Hematopoietic multipotent progenitor cell treated with erythropoietin and hydrocortisone succinate and interleukin-3 and kit ligand, for 17 days (in vitro differentiated cells): ENCODE measurements at regions not wholly inside any gene's neighbourhood (a gene's known extent, or its start where the extent isn't known, plus 50 kb on each side); places are given as distances from the start of the nearest gene placed in this dataset.

Source experiments
- DNase-seq: peaks from one replicate; pipeline ENCODE4 v3.0.0-alpha.2; 2015; ENCODE audit warnings: low spot score

DNA sequence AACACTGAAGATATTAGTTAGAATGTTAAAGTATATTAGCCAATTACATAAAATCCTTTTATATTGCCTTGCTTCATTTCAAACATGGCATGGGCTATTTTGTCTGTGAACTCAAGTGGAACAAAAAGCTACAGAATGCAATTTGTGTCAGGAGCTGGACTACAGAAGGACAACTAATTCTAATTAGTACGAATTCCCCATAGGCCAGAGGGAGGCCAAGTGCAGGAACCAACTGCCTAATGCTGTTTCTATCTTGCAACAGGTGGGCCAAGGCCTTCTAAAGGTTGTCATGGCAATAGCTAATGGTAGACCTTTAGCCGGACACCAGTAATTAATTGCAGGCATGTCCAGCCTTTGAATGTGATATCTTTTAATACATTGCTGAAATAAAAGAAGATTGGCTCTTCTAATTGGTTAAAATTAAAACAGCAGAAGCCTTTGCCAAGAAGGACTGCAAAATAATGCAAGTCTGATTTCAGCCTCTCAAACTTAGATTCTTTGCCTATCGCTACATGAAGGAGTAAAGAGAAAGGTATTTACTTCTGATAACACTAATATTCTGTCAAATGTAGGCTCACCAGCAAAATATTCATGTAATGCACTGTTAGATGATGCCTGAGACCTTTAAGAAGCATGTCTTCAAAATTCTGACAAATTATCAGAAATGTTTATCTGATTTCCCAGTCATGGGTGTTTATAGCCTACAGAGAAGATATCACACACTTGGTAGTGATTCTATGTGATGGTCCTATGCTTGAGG is 232.1 kb downstream of the LMO4 start:
- no peak for DNase-seq

- no peak for DNase-seq
Measured at GRCh38 chr1:87563211-87563610, 234.5 kb downstream of the LMO4 start.

- no peak for DNase-seq
Measured at GRCh38 chr1:87565861-87566260, 237.2 kb downstream of the LMO4 start.

- DNase-seq, result no peak
Measured at GRCh38 chr1:87568005-87568404, 239.3 kb downstream of the LMO4 start.

GRCh38 chr1:87568911-87569310 is 240.2 kb downstream of the LMO4 start:
- DNase-seq, result no peak

DNA sequence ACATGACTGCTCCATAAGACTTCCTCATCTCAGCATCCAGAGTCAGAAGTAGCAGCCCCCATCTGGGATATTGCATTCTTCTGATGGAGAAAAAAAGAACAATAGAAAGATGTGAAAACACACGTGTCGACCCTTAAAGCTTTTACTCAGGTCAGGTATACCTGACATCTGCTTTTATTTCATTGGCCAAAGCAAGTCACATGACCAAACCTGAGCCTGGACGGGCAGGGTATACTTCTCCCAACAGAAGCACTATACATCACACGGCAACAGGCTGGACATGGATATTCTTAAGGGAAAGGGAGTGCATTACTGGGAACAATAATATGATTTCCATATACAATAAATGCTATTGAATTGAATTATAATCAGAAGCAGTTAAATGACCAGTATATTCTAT is 243.3 kb downstream of the LMO4 start:
- DNase-seq, result no peak

DNA sequence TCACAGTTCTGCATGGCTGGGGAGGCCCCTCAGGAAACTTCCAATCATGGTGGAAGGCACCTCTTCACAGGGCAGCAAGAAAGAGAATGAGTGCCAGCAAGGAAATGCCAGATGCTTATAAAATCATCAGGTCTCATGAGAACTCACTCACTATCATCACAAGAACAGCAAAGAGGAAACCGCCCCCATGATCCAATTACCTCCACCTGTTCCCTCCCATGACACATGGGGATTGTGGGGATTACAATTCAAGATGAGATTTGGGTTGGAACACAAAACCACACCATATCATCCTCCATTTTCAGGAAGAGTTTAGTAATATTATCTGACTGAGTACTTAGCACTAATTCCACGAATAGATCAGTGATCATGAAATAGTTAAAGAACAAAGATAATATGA is 244.2 kb downstream of the LMO4 start:
- DNase-seq, result no peak

DNA sequence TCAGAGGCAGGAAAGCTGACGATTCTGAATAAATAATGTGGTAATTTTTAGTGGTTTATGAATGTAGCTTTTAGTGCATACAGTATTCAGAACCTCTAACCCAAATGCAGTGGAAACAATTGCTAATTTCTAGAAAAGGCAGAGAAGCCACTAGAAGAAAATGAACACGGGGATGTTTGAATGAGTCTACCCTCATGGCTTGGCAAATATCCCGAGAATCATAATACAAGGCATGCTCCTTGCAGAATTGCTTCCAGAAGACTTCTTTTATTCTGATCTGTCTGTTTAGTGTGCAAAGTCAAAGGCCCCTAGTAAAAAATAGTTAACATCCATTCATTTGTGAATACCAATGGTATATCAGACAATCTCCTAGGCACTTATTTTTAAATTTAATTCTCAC is 246.8 kb downstream of the LMO4 start:
- no peak for DNase-seq

DNA sequence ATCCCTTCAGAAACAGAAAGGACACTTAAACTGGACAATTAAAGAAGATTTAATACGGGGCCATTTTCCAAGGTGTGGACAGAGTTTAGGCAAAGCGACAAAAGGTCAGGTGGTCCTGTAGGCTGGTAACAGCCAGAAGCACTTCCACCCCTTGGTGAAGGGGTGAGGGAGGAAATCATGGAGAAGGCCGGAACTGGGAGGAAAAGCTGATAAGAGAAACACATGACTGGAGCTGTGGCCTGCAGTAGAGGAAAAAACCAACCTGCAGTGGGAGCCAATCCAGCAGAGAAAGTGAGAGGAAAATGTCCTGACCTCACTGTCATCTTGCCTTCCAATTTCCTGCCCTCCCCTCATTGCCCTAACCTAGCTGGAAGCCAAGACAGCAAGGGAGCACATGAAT is 249.8 kb downstream of the LMO4 start:
- DNase-seq, result no peak

- DNase-seq, result no peak
Measured at GRCh38 chr1:87583459-87583858, 254.8 kb downstream of the LMO4 start.

GRCh38 chr1:87584586-87584985 is 255.9 kb downstream of the LMO4 start:
- DNase-seq, result no peak

GRCh38 chr1:87586501-87586900 is 257.8 kb downstream of the LMO4 start:
- DNase-seq, result no peak

GRCh38 chr1:87588495-87588894 is 259.8 kb downstream of the LMO4 start:
- DNase-seq, result no peak

- DNase-seq, result no peak
Measured at GRCh38 chr1:87591492-87591891, 262.8 kb downstream of the LMO4 start.

DNA sequence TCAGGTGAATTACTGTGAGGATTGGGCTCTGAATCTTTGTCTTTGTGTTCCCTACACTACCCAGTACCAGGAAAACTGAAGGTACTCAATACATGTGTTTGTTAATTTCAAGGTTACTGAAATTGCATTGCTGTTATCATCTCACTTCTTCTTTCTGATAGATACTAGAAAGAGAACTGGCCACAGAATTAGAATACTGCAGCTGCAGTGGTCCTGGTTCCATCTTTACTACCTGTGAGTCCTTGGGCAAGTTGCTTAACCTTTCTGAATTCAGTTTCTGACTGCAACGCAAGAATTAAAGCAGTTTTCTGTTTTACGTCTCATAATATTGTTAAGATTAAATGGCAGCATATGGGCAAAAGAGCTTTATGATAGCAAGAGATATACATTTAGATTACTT is 263.5 kb downstream of the LMO4 start:
- no peak for DNase-seq

GRCh38 chr1:87594736-87595383 is 266.2 kb downstream of the LMO4 start:
- no peak for DNase-seq

GRCh38 chr1:87595384-87595781 is 266.7 kb downstream of the LMO4 start:
- DNase-seq, result no peak

GRCh38 chr1:87598429-87598828 is 269.7 kb downstream of the LMO4 start:
- no peak for DNase-seq

DNA sequence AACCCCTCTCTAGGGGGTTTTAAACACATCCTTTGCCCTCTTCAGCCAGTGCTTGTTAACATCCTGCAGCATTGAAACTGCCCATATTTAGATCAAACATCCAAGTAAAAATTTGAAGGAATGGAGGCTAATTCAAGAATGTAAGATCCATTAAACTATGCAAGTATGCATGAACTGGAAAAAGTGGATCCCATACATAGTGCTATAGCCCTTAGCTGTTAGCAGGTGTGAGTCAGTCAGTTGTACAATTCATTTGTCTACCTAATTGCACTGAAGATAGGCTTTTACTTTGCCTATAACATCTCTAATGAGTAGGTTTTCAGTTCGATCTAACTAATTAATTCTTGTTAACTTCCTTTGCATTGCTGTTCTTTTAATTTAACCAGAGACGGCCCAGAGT is 270.9 kb downstream of the LMO4 start:
- DNase-seq, result no peak

DNA sequence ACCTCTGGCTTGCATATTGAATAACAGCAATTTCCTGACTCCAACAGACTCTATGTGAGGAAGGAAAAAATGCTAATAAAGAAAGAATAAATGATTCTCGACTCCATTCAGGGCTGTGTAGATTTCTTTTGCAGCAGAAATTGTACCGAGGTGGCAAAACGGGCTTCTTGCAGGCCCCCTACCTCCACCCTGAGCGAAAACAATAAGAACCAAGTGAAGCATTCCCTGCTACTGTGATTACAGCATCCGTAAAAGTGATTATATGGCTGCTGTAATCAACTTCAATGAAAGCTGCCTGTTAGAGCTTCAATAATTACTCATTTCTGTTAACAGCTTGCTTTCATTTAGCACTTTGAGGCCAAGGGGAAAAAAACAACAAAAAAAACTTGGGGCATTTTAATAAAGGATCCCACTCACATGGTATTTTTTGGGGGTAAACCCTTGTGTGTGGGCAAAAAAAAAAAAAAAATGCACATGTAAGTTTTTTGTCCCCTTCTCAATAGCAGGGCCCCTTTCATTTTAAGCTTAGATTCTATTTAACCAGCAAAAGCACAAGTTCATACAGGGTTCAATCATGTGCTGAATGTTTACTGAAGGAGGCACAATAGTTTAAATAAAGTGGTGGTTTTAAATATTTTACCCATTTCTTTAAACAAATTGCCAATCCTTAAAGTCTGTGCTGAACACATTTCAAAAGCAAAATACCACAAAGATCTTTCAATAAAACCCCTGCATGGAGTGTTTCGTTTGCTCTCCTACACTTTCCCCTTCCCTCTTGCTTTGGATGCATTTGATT is 271.6 kb downstream of the LMO4 start:
- no peak for DNase-seq

DNA sequence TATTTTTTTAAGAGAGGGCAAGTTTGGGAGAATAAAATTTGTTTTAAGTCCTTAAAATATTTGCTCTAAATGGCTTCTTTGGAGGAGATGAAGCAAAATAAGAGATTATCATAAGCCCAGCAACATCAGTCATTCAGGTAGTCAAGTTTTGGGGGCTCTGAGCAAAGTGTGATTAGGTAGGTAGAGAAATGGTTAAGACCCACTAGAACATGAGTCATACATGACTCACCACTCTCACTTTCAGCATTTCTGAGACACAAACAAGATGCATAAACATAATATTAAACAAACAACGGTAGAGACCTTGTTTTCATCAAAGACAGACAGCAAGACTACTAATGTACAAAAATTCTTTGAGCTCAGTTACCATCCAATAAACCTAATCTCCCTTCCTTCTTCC is 272.2 kb downstream of the LMO4 start:
- no peak for DNase-seq

- DNase-seq, result no peak
Measured at GRCh38 chr1:87603626-87604025, 274.9 kb downstream of the LMO4 start.

- no peak for DNase-seq
Measured at GRCh38 chr1:87612956-87613355, 284.3 kb downstream of the LMO4 start.
